SH-SY5Y (cell line): ENCODE measurements at regions not wholly inside any gene's neighbourhood (a gene's known extent, or its start where the extent isn't known, plus 50 kb on each side); places are given as distances from the start of the nearest gene placed in this dataset.

Experiments used
- GATA2 ChIP-seq: IDR thresholded peaks from 2 replicates; pipeline ENCODE4 v1.6.1; 2011; ENCODE audit warnings: mild to moderate bottlenecking, low read depth, low read length
- GATA3 ChIP-seq: IDR thresholded peaks from 2 replicates; pipeline ENCODE4 v1.6.1; 2011; ENCODE audit warnings: low read depth, mild to moderate bottlenecking, low read length, moderate library complexity

DNA sequence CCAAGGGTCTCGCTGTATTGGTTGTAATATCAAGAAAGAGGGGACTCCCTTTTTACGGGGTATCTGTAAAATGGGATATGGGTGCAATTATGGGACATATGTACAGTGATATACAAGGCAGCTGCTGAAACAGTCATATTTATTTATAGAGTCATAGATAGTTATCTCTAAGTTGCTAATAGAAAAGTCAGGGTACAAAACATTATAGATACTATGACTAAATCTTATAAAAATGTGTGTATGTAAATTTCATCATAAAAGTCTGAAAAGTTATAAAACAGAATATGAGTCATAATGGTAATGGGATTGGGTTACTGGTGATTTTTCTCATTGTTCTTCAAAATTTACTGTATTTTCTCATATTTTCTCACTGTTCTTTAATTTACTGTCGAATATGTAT lies 344.9 kb upstream of the SLCO3A1 start:
- TF ChIP-seq GATA2 (no peak), GATA3 (no peak)
